ENCODE measurements at regions not wholly inside any gene's neighbourhood (a gene's known extent, or its start where the extent isn't known, plus 50 kb on each side); places are given as distances from the start of the nearest gene placed in this dataset.

GRCh38 chr13:72208112-72208645 lies 341.2 kb upstream of the DACH1 start:
- no peak for DNase-seq

GRCh38 chr13:72205773-72206172 lies 338.8 kb upstream of the DACH1 start:
- DNase-seq = no peak

GRCh38 chr13:72204291-72204690 lies 337.3 kb upstream of the DACH1 start:
- DNase-seq = no peak

GRCh38 chr13:72201726-72202125 lies 334.7 kb upstream of the DACH1 start:
- DNase-seq = no peak

GRCh38 chr13:72199640-72200039 lies 332.6 kb upstream of the DACH1 start:
- DNase-seq = no peak

- DNase-seq = no peak
Measured at GRCh38 chr13:72198967-72199560, 332.1 kb upstream of the DACH1 start.

- DNase-seq = no peak
Measured at GRCh38 chr13:72198042-72198441, 331.0 kb upstream of the DACH1 start.

- DNase-seq = no peak
Measured at GRCh38 chr13:72195044-72195704, 328.2 kb upstream of the DACH1 start.

GRCh38 chr13:72194523-72194922 lies 327.5 kb upstream of the DACH1 start:
- DNase-seq = peak; percentile 24

GRCh38 chr13:72186730-72187422 lies 319.9 kb upstream of the DACH1 start:
- no peak for DNase-seq

GRCh38 chr13:72185776-72186175 lies 318.8 kb upstream of the DACH1 start:
- DNase-seq = no peak

GRCh38 chr13:72181661-72182060 lies 314.7 kb upstream of the DACH1 start:
- DNase-seq = no peak

- DNase-seq = no peak
Measured at GRCh38 chr13:72180253-72180952, 313.4 kb upstream of the DACH1 start.

GRCh38 chr13:72174549-72174948 lies 307.5 kb upstream of the DACH1 start:
- no peak for DNase-seq

- DNase-seq = no peak
Measured at GRCh38 chr13:72170571-72170970, 303.6 kb upstream of the DACH1 start.

GRCh38 chr13:72168126-72168855 lies 301.3 kb upstream of the DACH1 start:
- no peak for DNase-seq

GRCh38 chr13:72166102-72166650 lies 299.2 kb upstream of the DACH1 start:
- DNase-seq = no peak

GRCh38 chr13:72165276-72165675 lies 298.3 kb upstream of the DACH1 start:
- DNase-seq = no peak

GRCh38 chr13:72164811-72165210 lies 297.8 kb upstream of the DACH1 start:
- DNase-seq = no peak

- no peak for DNase-seq
Measured at GRCh38 chr13:72163678-72164077, 296.7 kb upstream of the DACH1 start.

GRCh38 chr13:72160977-72161376 lies 294.0 kb upstream of the DACH1 start:
- DNase-seq = no peak

GRCh38 chr13:72156760-72157159 lies 289.8 kb upstream of the DACH1 start:
- DNase-seq = no peak

All from femur (tissue), 1 donor.